Endodermal cell (in vitro differentiated cells): ENCODE measurements at regions not wholly inside any gene's neighbourhood (a gene's known extent, or its start where the extent isn't known, plus 50 kb on each side); places are given as distances from the start of the nearest gene placed in this dataset.

Experiments
- DNase-seq: peaks from one replicate; pipeline ENCODE4 v3.0.0-alpha.2; 2017
- H3K27ac ChIP-seq: 2 replicates; pipeline ENCODE4 v1.5.1; 2013; ENCODE audit warnings: mild to moderate bottlenecking, low read depth, low read length, moderate library complexity
- H3K27me3 ChIP-seq: 2 replicates; pipeline ENCODE4 v1.6.1; 2013; ENCODE audit warnings: mild to moderate bottlenecking, low read length, moderate library complexity; ENCODE audit not compliant: insufficient read depth, control insufficient read depth, poor library complexity, severe bottlenecking
- H3K36me3 ChIP-seq: 2 replicates; pipeline ENCODE4 v1.7.0; 2013; ENCODE audit warnings: mild to moderate bottlenecking, low read length, moderate library complexity; ENCODE audit not compliant: control insufficient read depth, insufficient read depth
- H3K4me1 ChIP-seq: one replicate; pipeline ENCODE4 v1.7.0; 2013; ENCODE audit warnings: low read length; ENCODE audit not compliant: control insufficient read depth, insufficient read depth
- H3K4me3 ChIP-seq: 2 replicates; pipeline ENCODE4 v1.5.1; 2013; ENCODE audit warnings: mild to moderate bottlenecking, low read length, moderate library complexity
- H3K9ac ChIP-seq: 2 replicates; pipeline ENCODE4 v1.6.1; 2013; ENCODE audit warnings: mild to moderate bottlenecking, low read length, moderate library complexity; ENCODE audit not compliant: poor library complexity, severe bottlenecking; ENCODE audit errors: extremely low read depth
- H3K9me3 ChIP-seq: 2 replicates; pipeline ENCODE4 v1.6.1; 2013; ENCODE audit warnings: mild to moderate bottlenecking, low read length, moderate library complexity; ENCODE audit not compliant: control insufficient read depth
- H3K27ac Mint-ChIP-seq: 2 replicates; pipeline ENCODE4 v1.8.0; 2020; ENCODE audit warnings: mixed read lengths
- H3K27me3 Mint-ChIP-seq: 2 replicates; pipeline ENCODE4 v1.8.0; 2021; ENCODE audit warnings: mild to moderate bottlenecking, mixed read lengths; ENCODE audit not compliant: insufficient read depth
- H3K36me3 Mint-ChIP-seq: 2 replicates; pipeline ENCODE4 v1.8.0; 2020; ENCODE audit warnings: low read depth, mixed read lengths
- H3K4me1 Mint-ChIP-seq: 2 replicates; pipeline ENCODE4 v1.8.0; 2020; ENCODE audit warnings: mixed read lengths
- H3K4me3 Mint-ChIP-seq: 2 replicates; pipeline ENCODE4 v1.8.0; 2020; ENCODE audit warnings: mild to moderate bottlenecking, moderate library complexity, mixed read lengths
- H3K9me3 Mint-ChIP-seq: 2 replicates; pipeline ENCODE4 v1.8.0; 2020; ENCODE audit warnings: mild to moderate bottlenecking, mixed read lengths
- whole genome bisulfite sequencing, 2 experiments: methylation state at CpG; one replicate each; pipeline versions ENCODE4 v1.1.5 to v1.1.7; 2013; ENCODE audit warnings: missing lambda C conversion rate in 2 of 2, mixed read lengths in 1 of 2; ENCODE audit not compliant: insufficient coverage in 1 of 2, insufficient read length in 1 of 2; 5-methylcytosine and 5-hydroxymethylcytosine counted together
- TF ChIP-seq, protein P1 (sequence below): fragments of 200-600 bp; sonication (generic); conservative IDR thresholded peaks from 2 replicates; pipeline ENCODE4 v1.5.0; 2021; ENCODE audit warnings: antibody characterized with exemption, mild to moderate bottlenecking

DNA sequence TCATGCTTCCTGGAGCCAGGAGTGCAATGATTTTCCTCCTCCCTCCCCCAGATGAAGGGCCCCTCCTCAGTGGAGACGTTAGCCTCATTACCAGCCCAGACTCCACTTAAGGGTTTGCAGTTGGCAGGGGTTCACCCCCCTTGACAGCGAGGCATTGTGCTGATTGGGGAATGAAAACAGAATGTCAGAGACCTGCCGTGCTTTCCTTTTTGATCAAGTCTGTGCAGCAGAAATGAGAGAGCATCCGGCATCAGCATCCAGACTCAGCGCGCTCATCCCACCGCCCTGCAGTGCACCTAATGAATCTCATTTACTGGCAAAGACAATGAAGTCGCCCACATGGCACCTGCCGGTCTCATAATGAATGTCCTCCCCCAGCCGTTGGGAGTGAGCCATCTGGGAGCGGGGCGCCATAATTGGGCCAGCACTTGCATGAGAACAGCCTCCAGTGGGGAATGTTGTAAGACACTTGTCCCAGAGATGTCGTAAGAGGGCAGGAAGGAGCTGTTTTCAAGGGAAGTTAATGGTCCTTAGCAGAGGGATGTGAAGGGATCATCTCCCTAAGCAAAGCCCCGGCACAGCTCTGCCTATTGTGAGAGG, 98.3 kb upstream of the UQCRFS1 start:
- Mint-ChIP-seq H3K36me3 (no peaks in the 10 kb centered on the region), H3K4me3 (no peak overlapping the region), H3K27me3 (peaks cover 45% of the 10 kb centered on the region), H3K9me3 (no peaks in the 10 kb centered on the region), H3K27ac (no peak overlapping the region), H3K4me1 (no peaks in the 10 kb centered on the region)
- 55 to 59% methylated on average over 13 to 14 of the region's 14 CpGs for WGBS, 2 experiments
- no peak overlapping the region for H3K9ac ChIP-seq
- no peaks in the 10 kb centered on the region for H3K4me1 ChIP-seq
- peaks cover 35% of the 10 kb centered on the region for H3K27me3 ChIP-seq
- peak; percentile 64 for DNase-seq
- no peaks in the 10 kb centered on the region for H3K36me3 ChIP-seq
- H3K9me3 ChIP-seq, result no peaks in the 10 kb centered on the region
- TF ChIP-seq, protein P1, sequence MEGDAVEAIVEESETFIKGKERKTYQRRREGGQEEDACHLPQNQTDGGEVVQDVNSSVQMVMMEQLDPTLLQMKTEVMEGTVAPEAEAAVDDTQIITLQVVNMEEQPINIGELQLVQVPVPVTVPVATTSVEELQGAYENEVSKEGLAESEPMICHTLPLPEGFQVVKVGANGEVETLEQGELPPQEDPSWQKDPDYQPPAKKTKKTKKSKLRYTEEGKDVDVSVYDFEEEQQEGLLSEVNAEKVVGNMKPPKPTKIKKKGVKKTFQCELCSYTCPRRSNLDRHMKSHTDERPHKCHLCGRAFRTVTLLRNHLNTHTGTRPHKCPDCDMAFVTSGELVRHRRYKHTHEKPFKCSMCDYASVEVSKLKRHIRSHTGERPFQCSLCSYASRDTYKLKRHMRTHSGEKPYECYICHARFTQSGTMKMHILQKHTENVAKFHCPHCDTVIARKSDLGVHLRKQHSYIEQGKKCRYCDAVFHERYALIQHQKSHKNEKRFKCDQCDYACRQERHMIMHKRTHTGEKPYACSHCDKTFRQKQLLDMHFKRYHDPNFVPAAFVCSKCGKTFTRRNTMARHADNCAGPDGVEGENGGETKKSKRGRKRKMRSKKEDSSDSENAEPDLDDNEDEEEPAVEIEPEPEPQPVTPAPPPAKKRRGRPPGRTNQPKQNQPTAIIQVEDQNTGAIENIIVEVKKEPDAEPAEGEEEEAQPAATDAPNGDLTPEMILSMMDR, result no peak
- H3K27ac ChIP-seq, result peak overlapping the region; percentile 68
- no peak overlapping the region for H3K4me3 ChIP-seq

DNA sequence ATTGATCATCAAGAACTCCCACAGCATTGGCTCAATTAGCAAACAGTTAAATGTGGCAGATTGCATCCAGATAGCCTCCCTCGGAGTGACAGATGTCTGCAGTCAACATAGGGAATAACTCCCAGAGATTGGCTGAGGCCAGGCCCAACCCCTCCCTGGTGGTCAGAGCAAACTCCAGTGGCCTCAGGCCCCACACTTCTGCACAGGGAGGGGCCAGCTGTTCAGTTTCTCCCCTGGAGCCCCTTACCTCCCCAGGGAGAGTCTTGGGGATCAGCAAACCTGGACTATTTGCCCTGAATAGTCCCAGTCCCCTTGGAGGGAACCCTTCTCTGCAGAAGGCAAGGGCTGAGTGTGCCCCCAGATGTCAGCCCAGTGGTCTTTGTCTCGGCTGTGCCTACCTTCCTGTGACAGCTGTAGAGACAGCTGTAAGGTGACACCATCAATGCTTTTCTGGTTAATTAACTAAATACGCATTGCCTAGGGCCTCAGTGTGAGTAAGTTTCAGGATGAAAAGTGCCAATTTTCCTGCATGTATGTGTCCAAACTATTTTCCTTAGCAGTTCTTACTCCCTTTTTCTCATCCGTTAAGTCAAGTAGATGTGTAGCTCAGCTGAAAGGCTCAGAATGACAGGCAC, 102.7 kb upstream of the UQCRFS1 start:
- no peaks in the 10 kb centered on the region for H3K36me3 Mint-ChIP-seq
- H3K9me3 Mint-ChIP-seq, result no peaks in the 10 kb centered on the region
- H3K9me3 ChIP-seq, result no peaks in the 10 kb centered on the region
- H3K27ac ChIP-seq, result no peak overlapping the region
- DNase-seq, result no peak
- H3K4me3 Mint-ChIP-seq, result no peak overlapping the region
- H3K36me3 ChIP-seq, result no peaks in the 10 kb centered on the region
- no peaks in the 10 kb centered on the region for H3K4me1 ChIP-seq
- H3K4me1 Mint-ChIP-seq, result no peaks in the 10 kb centered on the region
- WGBS, 2 experiments, result 76 to 80% methylated on average over 3 to 4 of the region's 4 CpGs
- H3K27me3 Mint-ChIP-seq, result peaks cover 20% of the 10 kb centered on the region
- no peak overlapping the region for H3K4me3 ChIP-seq
- no peak overlapping the region for H3K9ac ChIP-seq
- H3K27me3 ChIP-seq, result peaks cover 13% of the 10 kb centered on the region
- H3K27ac Mint-ChIP-seq, result no peak overlapping the region
- TF ChIP-seq, protein P1, result no peak

DNA sequence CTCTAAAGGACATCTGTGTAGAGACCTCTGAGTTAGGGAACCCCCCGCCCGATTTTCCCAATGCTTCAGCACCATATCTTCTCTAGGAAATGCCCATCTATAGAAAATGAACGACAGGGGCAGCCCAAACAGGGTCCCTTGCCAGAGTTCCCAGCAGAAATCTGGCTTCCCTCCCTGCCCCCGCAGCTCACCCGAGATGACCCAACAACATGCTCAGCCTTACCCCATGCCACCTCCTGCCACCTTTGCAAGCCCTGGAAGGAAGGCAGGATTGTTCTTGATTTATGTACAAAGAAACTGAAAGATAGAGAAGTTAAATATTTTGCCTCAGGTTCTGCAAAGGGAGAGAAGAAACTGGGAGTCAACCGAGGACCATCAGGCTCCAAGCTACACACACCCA, 105.6 kb upstream of the UQCRFS1 start:
- Histone ChIP-seq H3K4me3 (no peak overlapping the region), H3K9ac (no peak overlapping the region), H3K27me3 (no peaks in the 10 kb centered on the region), H3K9me3 (no peaks in the 10 kb centered on the region), H3K4me1 (no peaks in the 10 kb centered on the region), H3K36me3 (no peaks in the 10 kb centered on the region), H3K27ac (no peak overlapping the region)
- WGBS, 2 experiments, result 80 to 84% methylated on average over 1 to 5 of the region's 6 CpGs
- no peak overlapping the region for H3K27ac Mint-ChIP-seq
- H3K27me3 Mint-ChIP-seq, result peaks cover 12% of the 10 kb centered on the region
- no peak overlapping the region for H3K4me3 Mint-ChIP-seq
- H3K9me3 Mint-ChIP-seq, result no peaks in the 10 kb centered on the region
- H3K4me1 Mint-ChIP-seq, result no peaks in the 10 kb centered on the region
- peak; percentile 10 for DNase-seq
- TF ChIP-seq, protein P1, result no peak
- no peaks in the 10 kb centered on the region for H3K36me3 Mint-ChIP-seq
